SHP77 treated with DMSO at 0.1 percent for 48 hours (cell line): ENCODE measurements at regions not wholly inside any gene's neighbourhood (a gene's known extent, or its start where the extent isn't known, plus 50 kb on each side); places are given as distances from the start of the nearest gene placed in this dataset.
"Not testable (repeated sequence)": the region's sequence is repeated elsewhere in the genome, so short reads cannot be mapped to it uniquely, and the experiment has no call there.

Source experiments
- DNase-seq: peaks from one replicate; lab custom pipeline; 2025; lab: John Stamatoyannopoulos, UW

GRCh38 chr14:105873870-105874512, 347.6 kb downstream of the TMEM121 start:
- no peak for DNase-seq

- DNase-seq, result no peak
Observed at GRCh38 chr14:105876158-105876557, 349.8 kb downstream of the TMEM121 start.

GRCh38 chr14:105876829-105877228, 350.4 kb downstream of the TMEM121 start:
- no peak for DNase-seq

- no peak for DNase-seq
Observed at GRCh38 chr14:105877645-105878044, 351.3 kb downstream of the TMEM121 start.

GRCh38 chr14:105878125-105878524, 351.7 kb downstream of the TMEM121 start:
- DNase-seq, result no peak

- no peak for DNase-seq
Observed at GRCh38 chr14:105878554-105878953, 352.2 kb downstream of the TMEM121 start.

GRCh38 chr14:105879503-105879866, 353.1 kb downstream of the TMEM121 start:
- no peak for DNase-seq

- DNase-seq, result no peak
Observed at GRCh38 chr14:105879867-105880561, 353.6 kb downstream of the TMEM121 start.

- no peak for DNase-seq
Observed at GRCh38 chr14:105880616-105881015, 354.2 kb downstream of the TMEM121 start.

GRCh38 chr14:105881021-105881930, 354.9 kb downstream of the TMEM121 start:
- DNase-seq, result no peak

- DNase-seq, result not testable (repeated sequence)
Observed at GRCh38 chr14:105882011-105882410, 355.6 kb downstream of the TMEM121 start.

- no peak for DNase-seq
Observed at GRCh38 chr14:105882626-105883025, 356.2 kb downstream of the TMEM121 start.

- DNase-seq, result no peak
Observed at GRCh38 chr14:105883066-105884005, 357.0 kb downstream of the TMEM121 start.

- not testable (repeated sequence) for DNase-seq
Observed at GRCh38 chr14:105884192-105884807, 357.9 kb downstream of the TMEM121 start.

GRCh38 chr14:105884808-105885281, 358.5 kb downstream of the TMEM121 start:
- no peak for DNase-seq

- no peak for DNase-seq
Observed at GRCh38 chr14:105885561-105886320, 359.4 kb downstream of the TMEM121 start.

- DNase-seq, result not testable (repeated sequence)
Observed at GRCh38 chr14:105886791-105887191, 360.4 kb downstream of the TMEM121 start.

GRCh38 chr14:105887692-105888091, 361.3 kb downstream of the TMEM121 start:
- DNase-seq, result no peak

- DNase-seq, result no peak
Observed at GRCh38 chr14:105888151-105888550, 361.8 kb downstream of the TMEM121 start.
